IMR-90 (cell line): ENCODE measurements at regions not wholly inside any gene's neighbourhood (a gene's known extent, or its start where the extent isn't known, plus 50 kb on each side); places are given as distances from the start of the nearest gene placed in this dataset.

Source experiments
- ATAC-seq: fragments of 200-7000 bp; cut with Tn5 transposase; 2 replicates; pipeline ENCODE4 v1.9.1; 2020; ENCODE audit warnings: low read depth, mild to moderate bottlenecking, moderate library complexity
- BruUV-seq: library from RNA; stranded (reverse); fragments of 400-500 nt; replicated peaks from 2 replicates; lab custom pipeline; 2021; lab: Mats Ljungman, UMichigan
- CTCF ChIA-PET: fragments of 300-600 bp; formaldehyde crosslinking; extraction: SDS; loops from one replicate; lab custom pipeline; 2021; ENCODE audit warnings: antibody characterized with exemption; lab: Yijun Ruan, JAX
- POLR2A ChIA-PET: fragments of 300-600 bp; sonication (Branson Sonifier 250); formaldehyde crosslinking; loops from one replicate; lab custom pipeline; 2022; ENCODE audit warnings: antibody characterized with exemption; ENCODE audit not compliant: unreplicated experiment; lab: Charles Lee
- DNase-seq: peaks from one replicate; pipeline ENCODE4 v3.0.0; 2013
- H2AFZ ChIP-seq: replicated peaks from 2 replicates; pipeline ENCODE3; 2013; ENCODE audit warnings: low read length, mild to moderate bottlenecking; ENCODE audit not compliant: poor library complexity
- H2AK5ac ChIP-seq: 2 replicates; pipeline ENCODE4 v1.6.1; 2013; ENCODE audit warnings: low read depth, low read length, inconsistent platforms
- H2AK9ac ChIP-seq: replicated peaks from 2 replicates; pipeline ENCODE3; 2013; ENCODE audit warnings: mild to moderate bottlenecking, low read depth, low read length, moderate library complexity; ENCODE audit not compliant: poor library complexity
- H2BK120ac ChIP-seq: 2 replicates; pipeline ENCODE4 v1.6.1; 2013; ENCODE audit warnings: low read depth, low read length, inconsistent platforms
- H2BK15ac ChIP-seq: 3 replicates; pipeline ENCODE4 v1.6.1; 2013; ENCODE audit warnings: low read depth, low read length, inconsistent platforms
- H2BK20ac ChIP-seq: 2 replicates; pipeline ENCODE4 v1.6.1; 2013; ENCODE audit warnings: low read depth, mild to moderate bottlenecking, inconsistent platforms, low read length, moderate library complexity
- H2BK5ac ChIP-seq: 2 replicates; pipeline ENCODE4 v1.6.1; 2013; ENCODE audit warnings: mild to moderate bottlenecking, low read depth, low read length, inconsistent platforms; ENCODE audit not compliant: poor library complexity, severe bottlenecking
- H3K14ac ChIP-seq: replicated peaks from 2 replicates; pipeline ENCODE4 v1.6.1; 2013; ENCODE audit warnings: low read depth, low read length, inconsistent platforms
- H3K18ac ChIP-seq: 2 replicates; pipeline ENCODE4 v1.6.1; 2013; ENCODE audit warnings: low read depth, low read length, control low read depth
- H3K23ac ChIP-seq: 2 replicates; pipeline ENCODE4 v1.6.1; 2013; ENCODE audit warnings: low read depth, low read length, inconsistent platforms
- H3K27ac ChIP-seq: 2 replicates; pipeline ENCODE4 v1.5.1; 2013; ENCODE audit warnings: mild to moderate bottlenecking, control low read depth, low read length; ENCODE audit not compliant: insufficient read depth
- H3K27me3 ChIP-seq: 2 replicates; pipeline ENCODE4 v1.6.1; 2013; ENCODE audit warnings: low read length; ENCODE audit not compliant: control insufficient read depth, insufficient read depth
- H3K36me3 ChIP-seq: 2 replicates; pipeline ENCODE4 v1.6.1; 2013; ENCODE audit warnings: low read length, mixed read lengths; ENCODE audit not compliant: control insufficient read depth, insufficient read depth
- H3K4ac ChIP-seq: 2 replicates; pipeline ENCODE4 v1.6.1; 2013; ENCODE audit warnings: low read depth, low read length, inconsistent platforms
- H3K4me1 ChIP-seq: 2 replicates; pipeline ENCODE4 v1.6.1; 2013; ENCODE audit warnings: low read length, mixed read lengths; ENCODE audit not compliant: control insufficient read depth, insufficient read depth
- H3K4me2 ChIP-seq: 2 replicates; pipeline ENCODE4 v1.6.1; 2013; ENCODE audit warnings: low read depth, mild to moderate bottlenecking, control low read depth, low read length, moderate library complexity
- H3K4me3 ChIP-seq: 2 replicates; pipeline ENCODE4 v1.5.1; 2013; ENCODE audit warnings: low read depth, mild to moderate bottlenecking, control low read depth, low read length, moderate library complexity; ENCODE audit not compliant: insufficient read depth
- H3K56ac ChIP-seq: 2 replicates; pipeline ENCODE4 v1.6.1; 2013; ENCODE audit warnings: low read length, inconsistent platforms; ENCODE audit not compliant: insufficient read depth; ENCODE audit errors: extremely low read depth
- H3K79me1 ChIP-seq, 2 experiments: 2 replicates each; pipeline ENCODE4 v1.6.1; 2013; ENCODE audit warnings: low read length in 2 of 2, inconsistent platforms in 1 of 2, low read depth in 1 of 2
- H3K9ac ChIP-seq: 2 replicates; pipeline ENCODE4 v1.6.1; 2013; ENCODE audit warnings: low read depth, low read length, control low read depth
- H3K9me1 ChIP-seq: 2 replicates; pipeline ENCODE4 v1.6.1; 2013; ENCODE audit warnings: low read length, inconsistent platforms; ENCODE audit not compliant: insufficient read depth
- H3K9me3 ChIP-seq: 2 replicates; pipeline ENCODE4 v1.6.1; 2013; ENCODE audit warnings: low read length; ENCODE audit not compliant: control insufficient read depth, insufficient read depth
- H4K20me1 ChIP-seq: 2 replicates; pipeline ENCODE4 v1.6.1; 2013; ENCODE audit warnings: low read length, inconsistent platforms; ENCODE audit not compliant: insufficient read depth
- H4K5ac ChIP-seq: 2 replicates; pipeline ENCODE4 v1.6.1; 2013; ENCODE audit warnings: mild to moderate bottlenecking, low read depth, low read length, control low read depth
- H4K8ac ChIP-seq, 2 experiments: 2 replicates each; pipeline ENCODE4 v1.6.1; 2013; ENCODE audit warnings: low read depth in 2 of 2, low read length in 2 of 2, control low read depth in 1 of 2, inconsistent platforms in 1 of 2
- H4K91ac ChIP-seq: 2 replicates; pipeline ENCODE4 v1.6.1; 2013; ENCODE audit warnings: low read depth, low read length, inconsistent platforms; ENCODE audit not compliant: insufficient read depth
- CHD1 ChIP-seq: IDR thresholded peaks from 2 replicates; pipeline ENCODE4 v1.6.1; 2012; ENCODE audit warnings: low read depth, low read length, improper control_type of control experiment
- MXI1 ChIP-seq: IDR thresholded peaks from 2 replicates; pipeline ENCODE4 v1.6.1; 2012; ENCODE audit warnings: low read depth, mild to moderate bottlenecking, low read length, moderate library complexity, borderline replicate concordance
- NFE2L2 ChIP-seq: fragments of 150-350 bp; IDR thresholded peaks from 2 replicates; pipeline ENCODE4 v1.6.1; 2016; ENCODE audit warnings: low read depth, mild to moderate bottlenecking, low read length
- POLR2A ChIP-seq: IDR thresholded peaks from 2 replicates; pipeline ENCODE4 v1.6.1; 2012; ENCODE audit warnings: mild to moderate bottlenecking, low read depth, low read length
- WGBS, 2 experiments: methylation state at CpG; one replicate each; pipeline versions ENCODE4 v1.1.5 to v1.1.7; 2013; ENCODE audit warnings: missing lambda C conversion rate in 2 of 2; ENCODE audit not compliant: insufficient read length in 1 of 2; ENCODE audit errors: extremely low coverage in 2 of 2; 5-methylcytosine and 5-hydroxymethylcytosine counted together
- dilution Hi-C: fragments of 300-500 bp; cut with HindIII; formaldehyde crosslinking; loops from one replicate; pipeline ENCODE4 v1.14.3; 2018; ENCODE audit warnings: low sequenced_read_pairs; ENCODE audit not compliant: unreplicated experiment
- in situ Hi-C: fragments of 300-500 bp; cut with MboI; formaldehyde crosslinking; loops from 3 replicates; pipeline ENCODE4 v1.14.3; 2019; ENCODE audit warnings: low sequenced_read_pairs, inconsistent platforms, mixed read lengths
- intact Hi-C: fragments of 100-400 bp; cut with micrococcal nuclease; formaldehyde crosslinking; loops from 2 replicates; pipeline ENCODE4 v1.10.0; 2022

DNA sequence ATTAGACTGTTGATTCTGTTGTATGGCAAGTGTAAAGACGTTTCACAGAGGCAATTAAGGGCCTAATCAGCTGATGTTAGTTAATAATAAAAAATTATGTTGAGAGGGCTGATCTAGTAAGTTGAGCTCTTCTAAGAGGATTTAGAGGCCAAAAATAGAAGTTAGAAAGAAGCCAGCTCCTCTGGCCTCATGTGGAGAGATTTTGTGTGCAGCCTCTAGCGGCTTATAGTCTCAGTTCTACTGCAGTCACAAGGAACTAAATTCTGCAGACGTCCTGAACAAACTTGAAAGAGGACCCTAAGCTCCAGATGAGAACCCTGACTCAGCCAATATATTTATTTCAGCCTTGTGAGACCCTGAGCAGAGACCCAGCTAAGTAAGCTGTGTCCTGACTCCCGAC, 498.6 kb downstream of the BTBD3 start:
- Histone ChIP-seq H3K79me1 (no peaks in the 10 kb centered on the region), H4K20me1 (no peaks in the 10 kb centered on the region), H4K8ac (no peak overlapping the region), H3K27me3 (no peaks in the 10 kb centered on the region), H3K14ac (no peak overlapping the region), H3K27ac (no peak overlapping the region), H2BK120ac (no peak overlapping the region), H2AK5ac (no peak overlapping the region), H3K18ac (no peak overlapping the region), H2BK5ac (no peak overlapping the region), H2BK20ac (no peak overlapping the region), H3K9me3 (peaks cover 18% of the 10 kb centered on the region), H2AK9ac (no peak overlapping the region), H3K56ac (no peak overlapping the region), H3K4me1 (no peaks in the 10 kb centered on the region), H3K36me3 (no peaks in the 10 kb centered on the region), H3K9ac (no peak overlapping the region), H2BK15ac (no peak overlapping the region), H2AFZ (no peak overlapping the region), H3K4me2 (no peak overlapping the region), H4K5ac (no peak overlapping the region), H3K4me3 (no peak overlapping the region), H3K9me1 (no peaks in the 10 kb centered on the region), H4K91ac (no peak overlapping the region), H3K23ac (no peak overlapping the region), H3K4ac (no peak overlapping the region)
- intact Hi-C loops: no loop called here
- ChIA-PET POLR2A (no interaction called here), CTCF (no interaction called here)
- dilution Hi-C loops: no loop called here
- no peak for TF ChIP-seq MXI1
- TF ChIP-seq NFE2L2: no peak
- TF ChIP-seq POLR2A: no peak
- TF ChIP-seq CHD1: no peak
- ATAC-seq (no peak), DNase-seq (no peak)
- WGBS, 2 experiments: no CpG with 5 or more reads among the region's 4 CpGs
- in situ Hi-C loops: no loop called here
- BruUV-seq: no TSS peak
